ENCODE measurements at regions not wholly inside any gene's neighbourhood (a gene's known extent, or its start where the extent isn't known, plus 50 kb on each side); places are given as distances from the start of the nearest gene placed in this dataset.

- no peaks in the 10 kb centered on the region for H3K27me3 ChIP-seq (ENCODE audit: insufficient read depth, low read length)
- no peak overlapping the region for H2AFZ ChIP-seq (ENCODE audit: low read depth, low read length, poor library complexity, severe bottlenecking)
- no peaks in the 10 kb centered on the region for H3K79me2 ChIP-seq (ENCODE audit: insufficient read depth, low read length)
- no peak overlapping the region for H3K4me3 ChIP-seq (replicated peaks in 1 of 2; ENCODE audit: low read depth in 1 of 2, low read length in 2 of 2)
- BruUV-seq (replicated peaks), result no TSS peak
- H3K9me3 ChIP-seq (ENCODE audit: control insufficient read depth in 1 of 2, insufficient read depth in 1 of 2, low read depth in 1 of 2, low read length in 2 of 2), result peaks cover 3 to 25% of the 10 kb centered on the region in 2 experiments; a peak in 2 of 4 replicates
- ChIA-PET RAD21 (ENCODE audit: low non-redundant PET in 1 of 2, low total read pairs in 2 of 2, uncharacterized antibody in 2 of 2, unreplicated experiment in 2 of 2) (no interaction called here), POLR2A (no interaction called here), CTCF (no interaction called here)
- no peak for TF ChIP-seq SIN3A (IDR thresholded peaks at IDR 0.05; ENCODE audit: low read depth)
- TF ChIP-seq ZNF274 (IDR thresholded peaks at IDR 0.05; ENCODE audit: low read depth, low read length), result no peak
- TF ChIP-seq SP1 (IDR thresholded peaks at IDR 0.05; ENCODE audit: low read depth), result no peak
- TF ChIP-seq ZBTB33 (IDR thresholded peaks at IDR 0.05; ENCODE audit: extremely low read depth, insufficient replicate concordance, low read length), result no peak
- no peak for TF ChIP-seq CTCF (IDR thresholded peaks at IDR 0.05 in 2 of 3, conservative IDR thresholded peaks at IDR 0.05 in 1 of 3; ENCODE audit: borderline replicate concordance in 1 of 3, insufficient read depth in 1 of 3, low read depth in 2 of 3, low read length in 2 of 3)
- H4K20me1 ChIP-seq (ENCODE audit: insufficient read depth), result no peaks in the 10 kb centered on the region
- no peaks in the 10 kb centered on the region for H3K9me2 ChIP-seq (ENCODE audit: insufficient read depth)
- H3K36me3 ChIP-seq (ENCODE audit: control insufficient read depth in 1 of 2, insufficient read depth in 2 of 2, low read length in 2 of 2), result no peaks in the 10 kb centered on the region
- DNase-seq (ENCODE audit: low read depth, low spot score) (no peak), ATAC-seq (no peak)
- intact Hi-C loops (cut with micrococcal nuclease), result no loop called here
- no peak overlapping the region for H3K4me2 ChIP-seq (ENCODE audit: low read length)
- no peak overlapping the region for H3K9ac ChIP-seq (ENCODE audit: low read length)
- H3K4me1 ChIP-seq (ENCODE audit: control insufficient read depth in 1 of 2, insufficient read depth in 2 of 2, low read length in 2 of 2), result no peaks in the 10 kb centered on the region
- no peak overlapping the region for H3K27ac ChIP-seq (ENCODE audit: low read depth, low read length)
Measured at GRCh38 chr5:2563046-2563445, 188.4 kb downstream of the IRX2 start.

DNA sequence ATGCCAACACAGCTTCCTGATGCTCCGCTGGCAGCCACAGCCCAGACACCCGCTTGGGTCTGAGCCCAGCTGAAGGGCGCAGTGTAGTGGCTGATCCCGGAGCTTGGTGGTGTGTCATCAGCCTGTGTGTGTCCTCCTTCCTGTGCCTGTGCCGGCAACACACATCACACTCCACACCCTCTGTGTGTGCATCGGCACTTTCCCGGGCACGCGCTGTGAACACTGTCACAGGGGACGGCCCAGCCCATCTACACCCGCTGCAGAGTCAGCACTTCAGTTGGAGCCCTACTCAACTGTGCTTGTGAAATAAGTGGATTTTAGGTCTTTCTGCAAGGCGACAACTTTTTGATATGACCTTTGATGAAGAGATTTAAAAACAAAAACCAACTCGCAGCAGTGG, 189.4 kb downstream of the IRX2 start:
- H3K9me3 ChIP-seq (ENCODE audit: control insufficient read depth in 1 of 2, insufficient read depth in 1 of 2, low read depth in 1 of 2, low read length in 2 of 2), result peaks cover 3 to 35% of the 10 kb centered on the region in 2 experiments; a peak in 2 of 4 replicates
- BruUV-seq (replicated peaks), result no TSS peak

More for the DNA sequence above, 189.4 kb downstream of the IRX2 start:
- TF ChIP-seq EGR1 (IDR thresholded peaks at IDR 0.05; ENCODE audit: low read depth), result no peak
- TF ChIP-seq ZNF274 (IDR thresholded peaks at IDR 0.05; ENCODE audit: low read depth, low read length), result no peak
- Histone ChIP-seq H3K9ac (ENCODE audit: low read length) (no peak overlapping the region), H3K27me3 (ENCODE audit: insufficient read depth, low read length) (no peaks in the 10 kb centered on the region), H4K20me1 (ENCODE audit: insufficient read depth) (no peaks in the 10 kb centered on the region), H3K9me2 (ENCODE audit: insufficient read depth) (no peaks in the 10 kb centered on the region), H3K27ac (ENCODE audit: low read depth, low read length) (no peak overlapping the region), H2AFZ (ENCODE audit: low read depth, low read length, poor library complexity, severe bottlenecking) (no peak overlapping the region), H3K4me2 (ENCODE audit: low read length) (no peak overlapping the region), H3K4me1 (ENCODE audit: control insufficient read depth in 1 of 2, insufficient read depth in 2 of 2, low read length in 2 of 2) (no peaks in the 10 kb centered on the region), H3K36me3 (ENCODE audit: control insufficient read depth in 1 of 2, insufficient read depth in 2 of 2, low read length in 2 of 2) (no peaks in the 10 kb centered on the region), H3K79me2 (ENCODE audit: insufficient read depth, low read length) (no peaks in the 10 kb centered on the region), H3K4me3 (replicated peaks in 1 of 2; ENCODE audit: low read depth in 1 of 2, low read length in 2 of 2) (no peak overlapping the region)
- ChIA-PET CTCF (no interaction called here), POLR2A (no interaction called here), RAD21 (ENCODE audit: low non-redundant PET in 1 of 2, low total read pairs in 2 of 2, uncharacterized antibody in 2 of 2, unreplicated experiment in 2 of 2) (no interaction called here)
- DNase-seq (ENCODE audit: low read depth, low spot score), result no peak
- intact Hi-C loops (cut with micrococcal nuclease), result no loop called here
- ATAC-seq, result no peak

All from HCT116 (cell line).